CD4-positive, alpha-beta T cell treated with Interleukin-10 for 1 hour (primary cell): ENCODE measurements at regions not wholly inside any gene's neighbourhood (a gene's known extent, or its start where the extent isn't known, plus 50 kb on each side); places are given as distances from the start of the nearest gene placed in this dataset.

Source experiments
- DNase-seq: peaks from one replicate; pipeline ENCODE4 v3.0.0-alpha.2; 2020

DNA sequence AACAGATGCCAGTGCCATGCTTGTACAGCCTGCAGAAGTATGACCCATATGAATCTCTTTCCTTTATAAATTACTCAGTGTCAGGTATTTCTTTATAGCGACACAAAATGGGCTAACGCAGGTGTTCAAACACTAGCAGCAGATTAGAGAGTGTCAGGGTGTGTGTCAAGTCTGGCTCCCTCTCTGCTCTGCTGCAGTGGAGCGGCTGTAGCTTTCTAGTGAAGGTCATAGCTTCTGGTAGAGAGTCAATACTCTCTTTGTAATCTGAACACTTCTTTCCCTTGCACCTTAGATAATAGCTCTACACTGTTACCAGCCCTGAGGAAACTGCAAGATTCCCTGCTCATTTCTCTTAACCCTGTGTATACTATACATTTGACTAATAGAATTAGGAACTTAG lies 483.2 kb upstream of the TGFBR2 start:
- DNase-seq, result no peak

DNA sequence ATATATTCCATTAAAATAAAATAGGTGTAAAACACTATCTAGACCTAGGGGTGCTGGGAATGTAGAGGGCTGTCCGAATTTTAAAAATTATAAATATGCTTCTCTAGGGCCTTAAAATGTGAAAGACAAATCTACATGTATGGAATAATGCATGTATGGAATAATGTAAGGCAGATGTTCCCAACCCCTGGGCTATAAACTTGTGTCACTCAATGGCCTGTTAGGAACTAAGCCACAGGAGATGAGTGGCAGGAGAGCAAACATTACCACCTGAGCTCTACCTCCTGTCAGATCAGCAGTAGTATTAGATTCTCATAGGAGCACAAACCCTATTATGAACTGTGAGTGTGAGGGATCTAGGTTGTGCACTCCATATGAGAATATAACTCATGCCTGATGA lies 482.6 kb upstream of the TGFBR2 start:
- DNase-seq, result no peak

DNA sequence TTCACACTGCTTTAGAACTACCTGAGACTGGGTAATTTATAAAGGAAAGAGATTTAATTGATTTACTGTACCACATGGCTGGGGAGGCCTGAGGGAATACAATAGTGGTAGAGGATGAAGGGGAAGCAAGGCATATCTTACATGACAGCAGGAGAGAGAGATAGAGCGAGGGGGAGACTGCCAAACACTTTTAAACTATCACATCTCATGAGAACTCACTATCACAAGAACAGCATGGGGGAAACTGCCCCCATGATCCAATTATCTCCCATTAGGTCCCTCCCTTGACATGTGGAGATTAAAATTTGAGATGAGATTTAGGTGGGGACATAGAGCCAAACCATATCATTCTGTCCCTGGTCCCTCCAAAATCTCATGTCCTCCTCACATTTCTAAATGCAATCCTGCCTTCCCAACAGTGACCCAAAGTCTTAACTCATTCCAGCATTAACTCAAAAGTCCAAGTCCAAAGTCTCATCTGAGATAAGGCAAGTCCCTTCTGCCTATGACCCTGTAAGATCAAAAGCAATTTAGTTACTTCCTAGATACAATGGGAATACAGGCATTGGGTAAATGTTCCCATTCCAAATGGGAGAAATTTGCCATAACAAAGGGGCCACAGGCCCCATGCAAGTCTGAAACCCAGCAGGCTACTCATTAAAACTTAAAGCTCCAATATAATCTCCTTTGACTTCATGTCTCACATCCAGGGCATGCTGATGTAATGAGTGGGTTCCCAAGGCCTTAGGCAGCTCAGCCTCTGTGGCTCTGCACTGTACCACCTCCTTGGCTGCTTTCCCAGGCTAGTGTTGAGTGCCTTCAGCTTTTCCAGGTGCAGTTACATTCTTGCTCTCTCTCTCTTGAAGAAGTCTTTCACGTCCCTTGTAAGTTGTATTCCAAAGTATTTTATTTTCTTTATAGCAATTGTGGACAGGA lies 481.7 kb upstream of the TGFBR2 start:
- DNase-seq, result no peak

DNA sequence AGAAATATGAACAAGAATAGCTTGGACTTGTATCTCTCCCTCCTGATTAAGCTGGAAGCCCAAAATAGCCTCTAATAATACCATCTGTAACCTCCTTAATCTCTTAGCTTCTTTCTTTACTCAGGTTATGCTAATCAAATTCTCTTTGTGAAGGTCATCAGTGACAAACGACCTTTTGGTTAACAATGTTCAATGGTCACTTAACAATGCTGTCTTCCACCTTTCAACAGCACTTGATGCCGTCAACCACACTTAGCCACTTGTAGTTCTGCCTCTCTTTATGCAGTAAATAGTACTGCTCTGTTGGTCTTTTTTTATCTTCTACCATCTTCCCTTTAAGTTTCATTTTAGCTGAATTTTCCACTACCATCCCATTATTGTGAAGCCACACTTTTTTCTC lies 476.6 kb upstream of the TGFBR2 start:
- DNase-seq, result no peak

DNA sequence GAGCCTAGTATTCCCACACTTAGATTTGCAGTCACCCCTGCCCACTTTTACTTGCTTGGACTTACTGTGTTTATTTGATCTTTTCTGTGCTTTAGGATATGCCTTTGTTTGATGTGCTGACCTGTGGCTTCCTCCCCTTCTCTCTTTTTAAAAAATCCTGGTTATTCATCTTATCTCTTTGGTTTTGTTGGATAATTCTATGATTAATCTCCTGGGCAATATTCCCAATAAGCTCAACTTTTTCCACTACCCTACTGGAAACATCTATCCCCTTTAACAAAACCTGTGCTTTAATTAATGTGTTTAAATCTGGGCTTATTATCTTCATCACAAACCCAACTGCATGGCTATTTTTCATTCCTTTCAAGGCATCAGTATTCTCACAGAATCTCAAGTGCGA lies 476.0 kb upstream of the TGFBR2 start:
- DNase-seq, result no peak

DNA sequence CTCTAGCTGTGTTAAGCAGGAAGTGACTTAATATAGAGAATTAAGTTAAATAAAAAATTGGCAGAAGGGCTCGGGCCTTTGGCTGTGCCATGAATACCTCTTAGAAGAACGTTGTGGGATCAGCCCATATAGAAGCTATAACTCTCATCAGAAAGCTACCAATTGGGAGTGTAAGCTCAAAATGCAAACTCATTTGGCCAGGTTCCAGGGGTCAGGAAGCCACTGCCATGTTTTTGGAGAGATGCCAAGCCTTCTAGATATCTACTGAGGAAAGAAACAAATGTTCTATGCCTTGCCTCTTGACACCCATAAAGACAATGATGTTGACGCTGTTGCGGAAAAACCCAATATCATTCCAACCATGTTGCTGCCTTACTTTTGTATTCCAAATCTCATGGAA lies 475.2 kb upstream of the TGFBR2 start:
- DNase-seq, result no peak

DNA sequence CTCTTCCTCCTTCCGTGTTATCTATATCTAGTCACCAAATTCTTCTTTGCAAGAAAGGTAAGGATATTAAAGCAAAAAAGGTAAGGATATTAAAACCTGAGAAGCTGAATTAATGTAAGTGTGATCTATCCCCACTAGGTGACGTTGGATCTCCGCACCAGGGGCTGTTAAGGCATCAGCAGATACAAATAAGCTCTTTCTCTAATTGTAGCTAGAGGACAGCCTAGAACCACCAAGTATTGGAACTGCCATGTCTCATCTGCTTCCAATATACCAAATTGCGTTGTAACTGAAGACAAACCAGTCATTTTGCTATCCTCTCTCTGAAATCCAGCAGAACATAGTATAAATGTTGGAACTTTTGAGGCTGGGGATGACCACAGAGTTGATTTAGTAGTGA lies 471.2 kb upstream of the TGFBR2 start:
- no peak for DNase-seq

DNA sequence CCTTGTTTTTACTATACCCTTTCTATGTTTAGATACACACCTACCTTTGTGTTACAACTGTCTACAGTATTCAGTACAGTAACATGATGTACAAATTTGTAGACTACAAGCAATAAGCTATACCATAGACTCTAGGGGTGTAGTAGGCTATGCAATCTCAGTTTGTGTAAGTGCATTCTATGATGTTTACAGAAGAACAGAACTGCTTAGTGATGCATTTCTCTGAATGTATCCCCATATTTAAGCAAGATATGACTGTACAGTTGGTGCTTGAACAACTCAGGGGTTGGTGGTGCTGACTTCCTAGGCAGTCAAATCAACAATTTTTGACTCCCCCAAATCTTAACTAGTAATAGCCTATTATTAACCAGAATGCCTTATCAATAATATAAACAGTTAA lies 467.1 kb upstream of the TGFBR2 start:
- DNase-seq, result no peak

DNA sequence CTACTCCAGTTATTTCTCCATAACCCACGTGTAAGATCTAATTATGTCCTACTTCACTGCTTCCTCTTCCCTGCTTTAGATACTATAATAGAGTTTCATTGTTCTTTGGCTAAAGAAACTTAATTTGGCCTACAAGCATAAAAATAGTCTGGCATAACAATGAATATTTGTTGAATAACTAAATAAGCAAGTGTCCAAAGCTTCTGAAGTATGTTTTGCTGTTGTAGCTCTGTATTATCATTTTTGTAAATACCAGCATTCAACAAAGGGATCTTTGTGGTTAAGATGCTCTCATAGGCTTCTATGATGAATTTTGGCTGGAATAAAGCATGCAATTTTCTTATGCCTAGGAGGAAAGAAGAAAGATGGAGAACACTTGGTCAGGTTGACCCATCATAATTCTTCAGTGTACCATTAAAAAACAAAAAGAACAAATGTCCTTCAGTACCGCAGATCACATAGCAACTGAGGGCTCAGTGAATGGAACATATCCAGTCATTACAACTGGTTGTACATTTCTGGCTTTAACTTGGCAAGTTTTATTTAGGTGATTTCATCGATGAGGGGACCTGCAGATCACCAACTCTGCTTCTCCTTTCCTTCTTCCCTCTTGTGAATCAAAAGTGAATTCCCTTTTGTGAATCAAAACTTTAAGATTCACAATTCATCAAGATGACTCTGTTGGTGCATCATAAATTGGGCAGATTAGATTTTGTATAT lies 465.9 kb upstream of the TGFBR2 start:
- no peak for DNase-seq

DNA sequence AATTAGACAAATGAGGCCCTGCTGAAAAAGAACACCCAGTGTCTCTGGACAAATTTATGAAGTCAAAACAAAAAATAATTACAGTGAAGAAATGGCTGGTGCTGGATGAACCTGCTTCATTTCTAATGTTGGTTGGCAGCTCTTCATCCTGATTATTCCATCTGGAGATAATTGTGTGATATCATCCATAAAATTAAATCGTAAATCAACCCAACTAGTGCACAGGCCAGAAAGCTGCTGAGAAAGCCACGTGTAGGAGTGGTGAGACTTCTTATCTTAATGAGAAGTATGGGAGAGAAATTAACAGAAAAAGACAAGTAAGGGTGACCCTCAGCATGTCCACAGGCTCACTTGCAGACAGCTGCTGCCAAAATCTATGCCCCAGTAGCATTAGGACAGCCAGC lies 465.2 kb upstream of the TGFBR2 start:
- no peak for DNase-seq

DNA sequence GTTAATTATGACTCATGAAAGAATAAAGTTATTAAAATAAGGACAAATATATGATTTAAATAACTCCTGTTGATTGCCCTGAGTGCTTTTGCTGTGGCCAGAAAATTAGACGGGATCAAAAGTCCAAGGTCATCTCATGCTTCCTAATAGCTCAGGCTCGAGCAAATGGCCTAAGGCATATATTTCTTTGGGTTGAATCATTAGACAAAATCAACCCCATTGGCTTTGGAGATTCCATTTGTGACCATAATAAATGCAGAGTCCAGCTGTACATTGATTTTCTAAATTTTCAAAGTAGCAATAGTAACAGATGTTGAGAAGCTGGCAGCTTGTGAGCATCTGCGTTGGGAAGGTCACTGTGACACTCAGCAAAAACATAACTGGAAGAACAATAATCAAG lies 464.5 kb upstream of the TGFBR2 start:
- no peak for DNase-seq

DNA sequence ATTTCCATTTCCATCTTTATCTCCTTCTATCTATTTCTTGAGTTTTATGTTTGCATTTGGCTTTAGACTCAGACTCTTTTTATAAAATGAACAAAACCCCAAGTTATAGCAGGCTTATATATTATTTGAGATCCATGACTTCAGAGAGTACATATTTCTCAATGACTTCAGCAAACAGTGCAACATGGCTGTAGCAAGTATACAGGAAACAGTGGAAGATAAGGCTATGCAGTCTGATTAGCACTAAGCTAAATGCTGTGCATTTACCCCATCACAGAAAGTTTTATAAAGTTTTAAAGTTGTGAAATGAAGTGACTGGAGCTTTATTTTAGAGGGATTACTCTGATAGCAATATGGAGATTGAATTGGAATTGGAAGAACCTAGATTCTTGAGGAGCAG lies 463.5 kb upstream of the TGFBR2 start:
- no peak for DNase-seq

DNA sequence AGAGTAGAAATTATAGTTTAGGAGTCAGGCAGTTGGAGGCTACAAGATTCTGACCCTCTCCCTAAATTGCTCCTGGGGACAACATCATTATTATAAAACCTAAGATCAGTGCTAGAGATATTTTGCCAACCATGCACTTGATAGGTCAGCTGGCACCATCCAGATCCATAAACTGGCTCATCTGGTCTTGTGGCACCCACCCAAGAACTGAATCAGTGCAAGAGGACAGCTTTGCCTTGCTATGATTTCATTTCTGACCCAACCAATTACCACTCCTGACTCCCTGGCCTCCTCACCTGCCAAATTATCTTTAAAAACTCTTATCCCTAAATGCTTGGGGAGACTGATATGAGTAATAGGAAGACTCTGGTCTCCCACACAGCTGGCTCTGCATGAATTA lies 461.1 kb upstream of the TGFBR2 start:
- DNase-seq, result no peak

DNA sequence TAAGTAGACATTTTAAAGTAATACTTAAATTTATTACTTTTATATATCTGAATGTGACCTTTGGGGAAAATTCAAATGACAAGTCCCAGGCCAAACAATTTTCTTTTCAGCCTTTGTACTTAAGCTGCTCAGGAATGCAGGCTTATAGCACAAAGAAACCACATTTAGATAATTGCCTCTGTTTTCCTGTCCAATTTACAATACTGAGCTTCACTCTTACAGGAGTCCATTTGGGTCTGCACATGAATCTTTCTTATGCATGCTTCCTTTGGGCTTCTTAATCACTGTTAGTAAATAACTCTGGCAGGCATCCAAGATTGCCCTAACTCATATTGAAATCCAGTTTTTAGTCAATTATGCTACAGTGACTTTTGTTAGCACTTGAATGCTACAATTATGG lies 459.4 kb upstream of the TGFBR2 start:
- DNase-seq, result no peak

DNA sequence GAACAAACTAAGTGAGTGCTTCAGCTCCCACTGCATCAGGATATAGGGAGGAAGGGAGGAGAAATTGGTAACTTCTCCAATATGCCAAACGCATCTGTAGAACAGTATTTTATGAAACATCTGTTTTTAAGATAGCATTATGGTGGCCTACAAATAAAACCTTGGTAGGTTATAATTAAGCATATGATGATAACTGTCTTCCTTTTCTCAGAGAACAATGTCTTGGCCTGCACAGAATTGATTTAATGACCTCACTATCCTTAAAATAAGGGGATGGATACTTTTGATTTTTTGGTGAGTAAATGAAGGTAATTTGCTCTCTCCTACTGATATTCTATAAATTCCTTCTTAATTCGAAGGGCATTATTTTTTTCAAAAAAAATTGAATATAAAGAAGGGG lies 451.5 kb upstream of the TGFBR2 start:
- no peak for DNase-seq

DNA sequence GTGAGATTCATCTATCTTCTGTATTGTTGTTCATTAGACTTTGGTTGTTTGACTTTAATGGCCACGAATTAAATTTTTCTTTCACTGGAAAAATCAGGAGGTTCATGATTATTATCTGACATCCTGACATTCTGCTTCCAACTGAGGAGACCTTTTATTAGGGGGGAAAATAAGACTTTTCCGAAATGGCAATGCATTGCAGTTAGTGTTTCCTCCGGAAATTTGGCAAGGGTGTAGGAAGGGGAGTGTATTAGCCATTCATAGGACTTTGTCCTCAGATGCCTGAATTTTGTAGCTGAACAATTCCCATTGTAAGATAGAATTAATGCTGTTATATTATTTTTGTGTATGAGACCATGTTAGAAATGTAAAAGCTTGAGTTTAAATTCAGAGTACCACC lies 450.6 kb upstream of the TGFBR2 start:
- DNase-seq, result no peak

DNA sequence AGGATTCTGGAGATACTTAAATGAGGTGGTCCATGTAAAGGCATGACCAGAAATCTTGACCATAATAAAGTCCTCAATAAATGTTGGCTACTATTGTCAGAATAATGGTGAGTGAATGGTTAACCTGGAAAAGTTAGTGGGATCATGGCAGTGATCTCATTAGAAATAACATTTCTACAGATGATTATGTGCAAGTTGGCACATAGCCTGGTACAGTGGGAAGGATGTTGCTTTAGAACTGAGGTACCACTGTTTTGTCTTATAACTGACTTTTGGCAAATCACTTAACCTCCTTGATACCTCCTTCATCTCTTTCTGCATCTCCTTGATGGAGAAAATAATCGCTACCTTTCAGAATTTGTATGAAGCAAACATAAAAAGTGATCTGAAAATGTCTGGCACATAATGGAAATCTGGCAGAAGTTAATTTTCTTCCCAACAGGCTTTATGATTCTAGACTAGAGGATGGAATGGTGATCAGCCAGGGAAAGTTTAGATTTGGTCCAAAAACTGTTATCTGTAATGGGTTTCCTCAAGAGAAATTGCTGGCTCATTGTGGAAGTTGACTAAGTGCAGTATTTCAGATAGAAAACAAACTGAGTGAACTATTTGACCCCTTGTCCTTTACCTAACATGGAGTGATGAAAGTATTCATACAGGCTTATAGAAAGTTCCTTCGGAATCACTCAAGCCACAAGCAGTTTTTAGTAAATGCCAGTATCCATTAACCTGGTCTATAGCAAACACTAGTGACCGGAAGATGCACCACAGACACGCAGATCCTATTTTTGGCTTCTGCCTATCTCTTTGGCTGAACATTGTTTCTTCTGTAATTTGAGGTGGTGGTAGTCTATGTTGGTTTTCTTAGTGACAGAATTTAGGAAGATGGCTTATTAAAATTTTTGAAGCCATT lies 449.6 kb upstream of the TGFBR2 start:
- no peak for DNase-seq

DNA sequence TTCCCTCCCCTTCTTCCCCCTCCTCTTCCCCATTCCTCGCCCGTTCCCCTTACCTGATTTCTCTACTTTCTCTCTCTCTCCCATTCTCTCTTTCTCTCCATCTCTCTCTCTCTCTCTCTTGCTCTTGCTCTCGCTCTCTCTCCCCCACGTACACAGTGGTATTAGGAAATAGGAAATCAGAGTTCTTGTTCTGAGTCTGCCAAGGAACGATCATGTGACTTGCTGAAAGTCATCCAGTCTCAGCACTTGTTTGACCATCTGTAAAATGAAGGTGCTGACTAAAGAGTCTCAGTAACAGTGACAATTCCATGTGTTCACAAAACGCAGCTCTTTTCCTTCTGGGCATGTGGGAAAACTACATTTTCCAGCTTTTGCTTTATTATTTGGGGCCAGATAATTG lies 445.0 kb upstream of the TGFBR2 start:
- no peak for DNase-seq

DNA sequence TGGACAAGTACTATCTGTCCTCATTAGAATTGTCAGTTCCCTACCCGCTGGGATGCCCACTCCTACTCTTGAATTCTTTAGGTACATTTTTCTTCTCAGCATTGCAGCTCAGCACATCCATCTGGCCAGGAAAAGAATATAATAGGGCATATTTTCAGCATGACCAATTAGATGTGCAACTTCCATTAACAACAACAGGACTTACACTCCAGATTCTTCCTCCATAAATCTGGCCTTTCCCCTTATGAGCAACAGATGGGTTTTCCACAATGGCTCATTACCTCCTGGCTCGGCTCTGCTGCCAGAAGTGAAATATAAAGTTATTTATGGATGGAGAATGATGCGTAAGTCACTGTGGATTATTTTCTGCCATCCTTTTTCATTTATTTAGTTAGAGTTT lies 443.8 kb upstream of the TGFBR2 start:
- no peak for DNase-seq

DNA sequence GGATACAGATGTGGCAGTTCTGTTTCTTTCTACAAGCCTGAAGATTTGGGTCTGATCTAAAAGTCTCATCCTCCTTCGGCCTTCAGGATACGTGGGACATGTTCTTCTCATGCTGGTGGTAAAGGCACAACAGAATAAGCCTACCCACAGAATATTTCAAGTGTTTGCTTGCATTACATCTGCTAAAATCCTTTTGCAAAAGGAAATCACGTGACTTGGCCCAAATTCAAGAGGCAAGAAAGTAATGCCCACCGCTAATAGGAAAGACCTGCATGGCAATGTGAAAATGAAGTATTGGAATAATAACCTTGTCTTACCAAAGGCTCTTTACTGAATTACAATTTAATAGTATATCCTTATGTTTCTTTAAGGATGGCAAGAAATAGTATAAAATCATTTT lies 439.9 kb upstream of the TGFBR2 start:
- DNase-seq, result no peak

DNA sequence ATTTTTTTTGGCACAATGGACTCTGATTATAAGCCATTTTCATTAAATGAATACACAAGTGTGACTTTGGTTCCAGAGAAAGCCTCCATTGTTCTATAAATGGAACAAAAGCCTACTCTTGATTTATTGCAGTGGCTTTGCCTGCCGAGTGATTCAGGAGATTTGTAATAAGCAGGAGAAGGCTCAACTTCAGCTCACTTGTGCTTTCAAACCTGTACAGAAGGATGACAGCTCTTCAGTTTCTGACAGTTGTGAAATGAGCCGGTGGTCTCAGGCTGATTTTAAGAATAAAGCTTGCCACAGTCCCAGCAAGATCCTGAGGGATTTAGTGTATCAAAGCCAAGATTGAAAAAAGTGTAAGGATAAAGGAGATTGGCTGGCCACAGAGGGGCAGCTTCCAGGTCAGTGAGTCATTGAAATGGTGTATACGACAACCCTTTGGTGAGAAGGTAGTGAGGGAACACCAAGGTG lies 438.8 kb upstream of the TGFBR2 start:
- DNase-seq, result no peak

DNA sequence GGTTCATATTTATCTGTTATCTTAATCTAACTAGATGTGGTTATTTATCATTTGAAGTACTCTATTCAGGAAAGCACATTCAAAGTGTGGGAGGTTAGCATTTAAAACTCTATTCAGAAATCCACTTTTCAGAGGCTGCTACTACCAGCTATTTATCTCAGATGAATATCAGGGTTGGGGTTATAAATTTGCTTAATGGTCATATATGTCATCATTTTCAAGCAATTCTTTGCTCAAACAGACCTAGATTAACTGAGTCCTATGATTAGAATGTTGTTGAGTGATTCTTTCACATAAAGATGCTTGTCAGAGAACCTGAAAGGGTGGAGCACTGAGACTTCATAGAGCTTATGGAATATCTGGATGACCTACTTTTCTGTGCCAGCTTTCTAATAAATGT lies 436.9 kb upstream of the TGFBR2 start:
- DNase-seq, result no peak
